Neural cell (in vitro differentiated cells): ENCODE measurements at regions not wholly inside any gene's neighbourhood (a gene's known extent, or its start where the extent isn't known, plus 50 kb on each side); places are given as distances from the start of the nearest gene placed in this dataset.

Experiments
- H2AFZ ChIP-seq: fragments of 200-600, 300-800 bp; sonication (generic), shearing (Covaris generic); 2 replicates; pipeline ENCODE4 v1.6.0; 2014; ENCODE audit warnings: low read depth, mild to moderate bottlenecking, antibody characterized with exemption, low read length, moderate library complexity
- H3F3A ChIP-seq: fragments of 200-600 bp; shearing (Covaris generic); 2 replicates; pipeline ENCODE4 v1.6.1; 2016; ENCODE audit warnings: mild to moderate bottlenecking, moderate library complexity, mixed read lengths, antibody characterized with exemption, low read length; ENCODE audit not compliant: insufficient read depth, poor library complexity, severe bottlenecking
- H3K27ac ChIP-seq: fragments of 200-600, 300-800 bp; sonication (generic), shearing (Covaris generic); 2 replicates; pipeline ENCODE4 v1.5.1; 2014; ENCODE audit warnings: mild to moderate bottlenecking, low read length, moderate library complexity
- H3K27me3 ChIP-seq: fragments of 300-800, 200-600 bp; sonication (generic), shearing (Covaris generic); 2 replicates; pipeline ENCODE4 v1.6.0; 2014; ENCODE audit warnings: mild to moderate bottlenecking, low read depth, low read length, moderate library complexity; ENCODE audit not compliant: insufficient read depth
- H3K36me3 ChIP-seq: fragments of 300-800, 200-600 bp; sonication (generic), shearing (Covaris generic); 2 replicates; pipeline ENCODE4 v1.5.1; 2014; ENCODE audit warnings: mild to moderate bottlenecking, antibody characterized with exemption, low read length, moderate library complexity; ENCODE audit not compliant: insufficient read depth
- H3K4me2 ChIP-seq: fragments of 300-800, 200-600 bp; sonication (generic), shearing (Covaris generic); 2 replicates; pipeline ENCODE4 v1.6.0; 2014; ENCODE audit warnings: mild to moderate bottlenecking, low read length
- H3K4me3 ChIP-seq: fragments of 300-800, 200-600 bp; sonication (generic), shearing (Covaris generic); 2 replicates; pipeline ENCODE4 v1.5.1; 2014; ENCODE audit warnings: mild to moderate bottlenecking, low read length, moderate library complexity
- H3K79me2 ChIP-seq: fragments of 200-600 bp; shearing (Covaris generic); replicated peaks from 2 replicates; pipeline ENCODE4 v1.6.0; 2014; ENCODE audit warnings: mild to moderate bottlenecking, low read length, moderate library complexity; ENCODE audit not compliant: insufficient read depth
- H3K9ac ChIP-seq: fragments of 300-800, 200-600 bp; sonication (generic), shearing (Covaris generic); 2 replicates; pipeline ENCODE4 v1.6.1; 2016; ENCODE audit warnings: mild to moderate bottlenecking, low read length, mixed read lengths
- H3K9me2 ChIP-seq: fragments of 200-600 bp; shearing (Covaris generic); 2 replicates; pipeline ENCODE4 v1.6.1; 2016; ENCODE audit warnings: mild to moderate bottlenecking, low read length, mixed read lengths; ENCODE audit not compliant: insufficient read depth
- H3K9me3 ChIP-seq: fragments of 200-600, 300-800 bp; sonication (generic), shearing (Covaris generic); 2 replicates; pipeline ENCODE4 v1.6.1; 2016; ENCODE audit warnings: mild to moderate bottlenecking, mixed run types, low read length, moderate library complexity, mixed read lengths
- H4K20me1 ChIP-seq: fragments of 200-600 bp; shearing (Covaris generic); 2 replicates; pipeline ENCODE4 v1.6.1; 2016; ENCODE audit warnings: mild to moderate bottlenecking, mixed run types; ENCODE audit not compliant: insufficient read depth
- EP300 ChIP-seq: fragments of 450-650 bp; conservative IDR thresholded peaks from 2 replicates; pipeline ENCODE4 v1.6.1; 2014; ENCODE audit warnings: antibody characterized with exemption, mild to moderate bottlenecking, moderate library complexity; ENCODE audit not compliant: poor library complexity, severe bottlenecking
- EZH2 ChIP-seq: fragments of 200-600, 300-800 bp; shearing (Covaris generic), sonication (generic); IDR thresholded peaks from 2 replicates; pipeline ENCODE4 v1.6.1; 2014; ENCODE audit warnings: antibody characterized with exemption, low read length, borderline replicate concordance, mild to moderate bottlenecking; ENCODE audit not compliant: insufficient read depth, poor library complexity, severe bottlenecking
- MXI1 ChIP-seq: fragments of 450-650 bp; conservative IDR thresholded peaks from 2 replicates; pipeline ENCODE4 v1.6.1; 2014; ENCODE audit warnings: antibody characterized with exemption, mild to moderate bottlenecking; ENCODE audit not compliant: poor library complexity, severe bottlenecking
- POLR2AphosphoS5 ChIP-seq: IDR thresholded peaks from 2 replicates; pipeline ENCODE4 v1.6.1; 2012
- RAD21 ChIP-seq: fragments of 450-650 bp; conservative IDR thresholded peaks from 2 replicates; pipeline ENCODE4 v1.6.1; 2014; ENCODE audit warnings: antibody characterized with exemption, mild to moderate bottlenecking, moderate library complexity
- SMC3 ChIP-seq: fragments of 450-650 bp; conservative IDR thresholded peaks from 2 replicates; pipeline ENCODE4 v1.6.1; 2014; ENCODE audit warnings: antibody characterized with exemption, mild to moderate bottlenecking, moderate library complexity; ENCODE audit not compliant: poor library complexity
- TAF1 ChIP-seq: IDR thresholded peaks from 2 replicates; pipeline ENCODE4 v1.6.1; 2012; ENCODE audit warnings: low read depth
- TF ChIP-seq, protein P1 (sequence below): IDR thresholded peaks from 2 replicates; pipeline ENCODE4 v1.6.1; 2012; ENCODE audit warnings: borderline replicate concordance
- TF ChIP-seq, protein P2 (sequence below): fragments of 450-650 bp; IDR thresholded peaks from 2 replicates; pipeline ENCODE4 v1.5.1; 2014; ENCODE audit warnings: antibody characterized with exemption, mild to moderate bottlenecking, moderate library complexity; ENCODE audit not compliant: poor library complexity, severe bottlenecking

DNA sequence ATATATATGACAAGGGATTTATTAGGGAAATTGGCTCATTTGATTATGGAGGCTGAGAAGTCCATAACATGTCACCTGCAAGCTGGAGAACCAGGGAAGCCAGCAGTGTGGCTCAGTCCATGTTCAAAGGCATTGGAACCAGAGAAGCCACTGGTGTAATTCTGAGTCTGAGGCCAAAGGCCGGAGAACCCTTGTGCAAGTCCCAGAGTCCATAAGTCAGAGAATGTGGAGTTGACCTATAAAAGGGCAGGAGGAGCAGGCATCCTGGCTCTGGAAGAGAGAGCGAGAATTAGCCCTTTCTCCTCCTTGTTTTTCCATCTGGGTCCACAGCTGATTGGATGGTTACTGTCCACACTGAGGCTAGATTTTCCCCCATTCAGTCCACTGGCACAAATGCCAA, 319.8 kb downstream of the IGSF11 start:
- no peaks in the 10 kb centered on the region for H3K36me3 ChIP-seq
- H3K4me3 ChIP-seq: no peak overlapping the region
- no peaks in the 10 kb centered on the region for H4K20me1 ChIP-seq
- H3K9me2 ChIP-seq: no peaks in the 10 kb centered on the region
- TF ChIP-seq, protein P1, sequence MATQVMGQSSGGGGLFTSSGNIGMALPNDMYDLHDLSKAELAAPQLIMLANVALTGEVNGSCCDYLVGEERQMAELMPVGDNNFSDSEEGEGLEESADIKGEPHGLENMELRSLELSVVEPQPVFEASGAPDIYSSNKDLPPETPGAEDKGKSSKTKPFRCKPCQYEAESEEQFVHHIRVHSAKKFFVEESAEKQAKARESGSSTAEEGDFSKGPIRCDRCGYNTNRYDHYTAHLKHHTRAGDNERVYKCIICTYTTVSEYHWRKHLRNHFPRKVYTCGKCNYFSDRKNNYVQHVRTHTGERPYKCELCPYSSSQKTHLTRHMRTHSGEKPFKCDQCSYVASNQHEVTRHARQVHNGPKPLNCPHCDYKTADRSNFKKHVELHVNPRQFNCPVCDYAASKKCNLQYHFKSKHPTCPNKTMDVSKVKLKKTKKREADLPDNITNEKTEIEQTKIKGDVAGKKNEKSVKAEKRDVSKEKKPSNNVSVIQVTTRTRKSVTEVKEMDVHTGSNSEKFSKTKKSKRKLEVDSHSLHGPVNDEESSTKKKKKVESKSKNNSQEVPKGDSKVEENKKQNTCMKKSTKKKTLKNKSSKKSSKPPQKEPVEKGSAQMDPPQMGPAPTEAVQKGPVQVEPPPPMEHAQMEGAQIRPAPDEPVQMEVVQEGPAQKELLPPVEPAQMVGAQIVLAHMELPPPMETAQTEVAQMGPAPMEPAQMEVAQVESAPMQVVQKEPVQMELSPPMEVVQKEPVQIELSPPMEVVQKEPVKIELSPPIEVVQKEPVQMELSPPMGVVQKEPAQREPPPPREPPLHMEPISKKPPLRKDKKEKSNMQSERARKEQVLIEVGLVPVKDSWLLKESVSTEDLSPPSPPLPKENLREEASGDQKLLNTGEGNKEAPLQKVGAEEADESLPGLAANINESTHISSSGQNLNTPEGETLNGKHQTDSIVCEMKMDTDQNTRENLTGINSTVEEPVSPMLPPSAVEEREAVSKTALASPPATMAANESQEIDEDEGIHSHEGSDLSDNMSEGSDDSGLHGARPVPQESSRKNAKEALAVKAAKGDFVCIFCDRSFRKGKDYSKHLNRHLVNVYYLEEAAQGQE: no peak
- TF ChIP-seq EP300: no peak
- TF ChIP-seq RAD21: no peak
- no peak for TF ChIP-seq TAF1
- no peak overlapping the region for H3K4me2 ChIP-seq
- H3K27me3 ChIP-seq: no peaks in the 10 kb centered on the region
- H3K9me3 ChIP-seq: no peaks in the 10 kb centered on the region
- H3K79me2 ChIP-seq: no peaks in the 10 kb centered on the region
- H2AFZ ChIP-seq: no peak overlapping the region
- no peaks in the 10 kb centered on the region for H3F3A ChIP-seq
- H3K9ac ChIP-seq: no peak overlapping the region
- no peak overlapping the region for H3K27ac ChIP-seq

DNA sequence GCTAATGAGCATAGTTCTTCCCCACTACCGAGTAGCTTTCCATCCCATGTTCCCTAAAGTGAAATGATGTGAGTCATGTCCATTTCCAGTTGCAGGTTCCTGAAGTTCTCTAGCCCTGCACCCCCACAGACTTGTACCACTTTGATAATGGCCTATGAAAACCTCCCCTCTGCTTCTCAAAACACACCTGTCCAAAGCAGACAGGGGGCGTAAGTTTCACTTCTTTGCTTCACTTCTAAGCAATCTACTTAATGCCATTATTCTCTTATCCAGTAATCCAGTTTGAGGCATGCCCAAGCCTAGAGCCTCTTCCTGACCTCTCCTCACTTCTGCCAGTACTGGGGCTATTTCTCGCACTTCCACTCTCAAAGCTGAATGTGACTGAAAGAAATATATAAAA, 305.1 kb downstream of the IGSF11 start:
- Histone ChIP-seq H3K4me2 (no peak overlapping the region), H3F3A (no peaks in the 10 kb centered on the region), H3K9ac (no peak overlapping the region), H3K9me2 (no peaks in the 10 kb centered on the region), H3K36me3 (no peaks in the 10 kb centered on the region), H4K20me1 (no peaks in the 10 kb centered on the region), H3K9me3 (no peaks in the 10 kb centered on the region), H3K27me3 (no peaks in the 10 kb centered on the region), H3K27ac (no peak overlapping the region), H3K79me2 (no peaks in the 10 kb centered on the region), H3K4me3 (no peak overlapping the region), H2AFZ (no peak overlapping the region)
- TF ChIP-seq SMC3: no peak
- TF ChIP-seq POLR2AphosphoS5: no peak
- TF ChIP-seq EP300: no peak
- TF ChIP-seq, protein P1: no peak
- TF ChIP-seq, protein P2, sequence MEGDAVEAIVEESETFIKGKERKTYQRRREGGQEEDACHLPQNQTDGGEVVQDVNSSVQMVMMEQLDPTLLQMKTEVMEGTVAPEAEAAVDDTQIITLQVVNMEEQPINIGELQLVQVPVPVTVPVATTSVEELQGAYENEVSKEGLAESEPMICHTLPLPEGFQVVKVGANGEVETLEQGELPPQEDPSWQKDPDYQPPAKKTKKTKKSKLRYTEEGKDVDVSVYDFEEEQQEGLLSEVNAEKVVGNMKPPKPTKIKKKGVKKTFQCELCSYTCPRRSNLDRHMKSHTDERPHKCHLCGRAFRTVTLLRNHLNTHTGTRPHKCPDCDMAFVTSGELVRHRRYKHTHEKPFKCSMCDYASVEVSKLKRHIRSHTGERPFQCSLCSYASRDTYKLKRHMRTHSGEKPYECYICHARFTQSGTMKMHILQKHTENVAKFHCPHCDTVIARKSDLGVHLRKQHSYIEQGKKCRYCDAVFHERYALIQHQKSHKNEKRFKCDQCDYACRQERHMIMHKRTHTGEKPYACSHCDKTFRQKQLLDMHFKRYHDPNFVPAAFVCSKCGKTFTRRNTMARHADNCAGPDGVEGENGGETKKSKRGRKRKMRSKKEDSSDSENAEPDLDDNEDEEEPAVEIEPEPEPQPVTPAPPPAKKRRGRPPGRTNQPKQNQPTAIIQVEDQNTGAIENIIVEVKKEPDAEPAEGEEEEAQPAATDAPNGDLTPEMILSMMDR: no peak
- TF ChIP-seq MXI1: no peak
- TF ChIP-seq EZH2: no peak
- no peak for TF ChIP-seq RAD21
- TF ChIP-seq TAF1: no peak
